ENCODE measurements at regions not wholly inside any gene's neighbourhood (a gene's known extent, or its start where the extent isn't known, plus 50 kb on each side); places are given as distances from the start of the nearest gene placed in this dataset.

GRCh38 chr1:185444676-185445075 is 127.6 kb upstream of the IVNS1ABP start:
- TF ChIP-seq EZH2 (IDR thresholded peaks at IDR 0.05; ENCODE audit: borderline replicate concordance, low read depth, low read length, severe bottlenecking) (no peak), CTCF (IDR thresholded peaks at IDR 0.05; ENCODE audit: borderline replicate concordance, extremely low read depth, low read length, poor library complexity, severe bottlenecking) (no peak)
